ENCODE measurements at regions not wholly inside any gene's neighbourhood (a gene's known extent, or its start where the extent isn't known, plus 50 kb on each side); places are given as distances from the start of the nearest gene placed in this dataset.
A peak's percentile ranks its signal among the peaks of the same experiment; 100 is the strongest.

DNA sequence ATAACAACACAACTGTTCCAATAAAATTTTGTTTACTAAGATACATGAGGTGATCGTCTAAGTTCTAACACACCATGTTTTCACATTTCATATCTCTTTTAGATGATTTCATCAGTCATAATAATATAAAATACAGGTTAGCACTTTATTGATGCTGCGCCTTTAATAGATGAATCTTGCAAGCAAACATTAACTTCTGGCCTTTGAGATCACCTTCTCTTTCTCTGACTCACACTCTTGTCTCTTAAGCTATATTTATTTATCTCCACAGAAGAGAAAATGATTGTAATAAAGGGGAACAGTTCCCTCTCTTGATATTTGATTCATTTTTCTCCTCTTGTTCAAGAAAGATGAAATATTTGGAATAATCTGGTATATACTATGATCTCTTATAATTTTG is 603.3 kb upstream of the POU3F3 start:
- no peaks in the 10 kb centered on the region for H3K9me3 ChIP-seq (ENCODE audit: insufficient read depth, low read length)
- H3K36me3 ChIP-seq (ENCODE audit: insufficient read depth, insufficient read length, low read length) = no peaks in the 10 kb centered on the region
- H3K9ac ChIP-seq (ENCODE audit: insufficient read length, low read depth) = no peak overlapping the region
- H3K27me3 ChIP-seq (ENCODE audit: insufficient read depth, insufficient read length) = no peaks in the 10 kb centered on the region
- TF ChIP-seq SUZ12 (IDR thresholded peaks at IDR 0.05; ENCODE audit: extremely low read depth, insufficient read depth, insufficient read length) (no peak), ZNF274 (IDR thresholded peaks at IDR 0.05; ENCODE audit: low read depth, low read length) (no peak), YY1 (IDR thresholded peaks at IDR 0.05; ENCODE audit: insufficient read depth, insufficient read length) (no peak)
- no peak for DNase-seq (ENCODE audit: low read depth, low spot score)
- no peaks in the 10 kb centered on the region for H3K4me1 ChIP-seq (ENCODE audit: insufficient read depth, insufficient read length)
- H3K4me3 ChIP-seq (ENCODE audit: insufficient read length, low read depth) = no peak overlapping the region

DNA sequence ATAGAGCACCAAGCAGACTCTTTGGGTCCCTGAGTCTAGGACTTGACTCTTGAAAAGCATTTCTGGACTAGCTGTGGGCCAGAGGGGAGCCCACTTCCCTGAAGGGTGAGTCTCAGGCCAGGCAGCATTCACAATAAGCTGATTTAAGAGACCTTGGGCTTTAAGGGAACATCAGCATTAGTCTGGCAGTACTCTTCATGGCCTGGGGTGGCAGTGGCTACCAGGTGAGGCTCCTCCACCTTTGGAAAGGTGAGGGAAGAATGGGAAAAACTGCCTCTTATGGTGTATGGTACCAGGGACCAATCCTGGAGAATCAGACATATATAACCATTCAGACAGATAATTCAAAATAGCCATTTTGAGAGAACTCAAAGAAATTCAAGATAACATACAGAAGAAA is 599.9 kb upstream of the POU3F3 start:
- Histone ChIP-seq H3K4me1 (ENCODE audit: insufficient read depth, insufficient read length) (no peaks in the 10 kb centered on the region), H3K36me3 (ENCODE audit: insufficient read depth, insufficient read length, low read length) (no peaks in the 10 kb centered on the region), H3K9ac (ENCODE audit: insufficient read length, low read depth) (no peak overlapping the region), H3K27me3 (ENCODE audit: insufficient read depth, insufficient read length) (no peaks in the 10 kb centered on the region), H3K9me3 (ENCODE audit: insufficient read depth, low read length) (no peaks in the 10 kb centered on the region), H3K4me3 (ENCODE audit: insufficient read length, low read depth) (no peak overlapping the region)
- no peak for DNase-seq (ENCODE audit: low read depth, low spot score)
- TF ChIP-seq SUZ12 (IDR thresholded peaks at IDR 0.05; ENCODE audit: extremely low read depth, insufficient read depth, insufficient read length) = no peak
- no peak for TF ChIP-seq YY1 (IDR thresholded peaks at IDR 0.05; ENCODE audit: insufficient read depth, insufficient read length)
- TF ChIP-seq ZNF274 (IDR thresholded peaks at IDR 0.05; ENCODE audit: low read depth, low read length) = no peak

DNA sequence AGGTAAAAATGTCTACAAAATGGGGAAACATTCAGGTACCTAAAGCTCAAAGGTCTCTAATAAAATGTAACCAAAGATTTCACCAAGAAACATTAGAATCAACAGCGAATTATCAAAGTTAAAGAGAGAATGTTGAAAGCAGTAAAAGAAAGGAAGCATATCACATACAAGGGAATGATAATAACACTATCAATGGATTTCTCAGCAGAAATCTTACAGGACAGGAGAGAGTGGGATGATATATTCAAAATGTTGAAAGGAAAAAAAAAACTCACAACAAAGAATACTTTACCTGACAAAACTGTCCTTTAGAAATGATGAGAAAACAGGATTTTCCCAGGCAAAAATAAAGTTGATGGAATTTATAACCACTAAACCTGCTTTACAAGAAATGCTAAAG is 591.2 kb upstream of the POU3F3 start:
- H3K9me3 ChIP-seq (ENCODE audit: insufficient read depth, low read length) = peaks cover 13% of the 10 kb centered on the region
- no peaks in the 10 kb centered on the region for H3K4me1 ChIP-seq (ENCODE audit: insufficient read depth, insufficient read length)
- no peak overlapping the region for H3K4me3 ChIP-seq (ENCODE audit: insufficient read length, low read depth)
- no peaks in the 10 kb centered on the region for H3K27me3 ChIP-seq (ENCODE audit: insufficient read depth, insufficient read length)
- no peak overlapping the region for H3K9ac ChIP-seq (ENCODE audit: insufficient read length, low read depth)
- no peak for DNase-seq (ENCODE audit: low read depth, low spot score)
- no peaks in the 10 kb centered on the region for H3K36me3 ChIP-seq (ENCODE audit: insufficient read depth, insufficient read length, low read length)
- TF ChIP-seq SUZ12 (IDR thresholded peaks at IDR 0.05; ENCODE audit: extremely low read depth, insufficient read depth, insufficient read length) (no peak), YY1 (IDR thresholded peaks at IDR 0.05; ENCODE audit: insufficient read depth, insufficient read length) (no peak), ZNF274 (IDR thresholded peaks at IDR 0.05; ENCODE audit: low read depth, low read length) (no peak)

DNA sequence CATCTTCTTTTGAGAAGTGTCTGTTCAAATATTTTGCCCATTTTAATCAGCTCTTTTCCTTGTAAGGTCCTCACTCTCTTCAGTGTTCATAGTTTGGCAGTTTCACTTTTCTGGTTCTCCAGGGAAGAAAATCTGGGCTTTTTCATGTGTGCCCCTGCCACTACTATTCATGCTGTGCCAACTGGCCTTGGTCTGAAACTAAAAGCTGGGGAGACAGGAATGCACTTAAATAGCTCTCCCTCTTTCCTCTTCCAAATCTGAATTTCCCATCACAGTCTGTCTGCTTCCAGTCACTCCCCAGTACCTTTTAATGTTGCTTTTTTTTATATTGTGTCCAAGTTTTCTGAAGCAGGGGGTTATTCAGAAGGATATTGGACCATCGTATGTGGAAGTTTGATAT is 574.3 kb upstream of the POU3F3 start:
- Histone ChIP-seq H3K27me3 (ENCODE audit: insufficient read depth, insufficient read length) (no peaks in the 10 kb centered on the region), H3K36me3 (ENCODE audit: insufficient read depth, insufficient read length, low read length) (no peaks in the 10 kb centered on the region), H3K9ac (ENCODE audit: insufficient read length, low read depth) (no peak overlapping the region), H3K4me3 (ENCODE audit: insufficient read length, low read depth) (no peak overlapping the region), H3K9me3 (ENCODE audit: insufficient read depth, low read length) (no peaks in the 10 kb centered on the region), H3K4me1 (ENCODE audit: insufficient read depth, insufficient read length) (no peaks in the 10 kb centered on the region)
- TF ChIP-seq SUZ12 (IDR thresholded peaks at IDR 0.05; ENCODE audit: extremely low read depth, insufficient read depth, insufficient read length) = no peak
- no peak for TF ChIP-seq ZNF274 (IDR thresholded peaks at IDR 0.05; ENCODE audit: low read depth, low read length)
- TF ChIP-seq YY1 (IDR thresholded peaks at IDR 0.05; ENCODE audit: insufficient read depth, insufficient read length) = no peak
- no peak for DNase-seq (ENCODE audit: low read depth, low spot score)

DNA sequence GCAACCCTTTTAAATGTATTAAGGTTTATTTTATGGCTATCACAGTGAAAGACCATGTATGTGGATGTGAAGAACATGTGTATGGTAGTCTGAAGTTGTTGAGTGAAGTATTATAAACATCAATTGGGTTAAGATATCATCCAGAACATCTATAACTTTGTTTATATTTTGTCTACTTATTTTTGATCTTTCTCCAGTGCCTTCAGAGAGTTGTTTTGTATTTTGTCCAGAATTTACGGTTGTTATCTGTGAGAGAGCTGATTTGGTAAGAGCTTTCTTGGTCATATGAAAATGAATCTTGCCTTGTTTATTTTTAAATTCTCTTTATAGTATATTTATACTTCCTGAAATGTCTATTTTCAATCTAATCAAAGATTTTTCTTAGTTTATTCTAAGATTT is 573.7 kb upstream of the POU3F3 start:
- no peak overlapping the region for H3K4me3 ChIP-seq (ENCODE audit: insufficient read length, low read depth)
- no peak for TF ChIP-seq SUZ12 (IDR thresholded peaks at IDR 0.05; ENCODE audit: extremely low read depth, insufficient read depth, insufficient read length)
- no peak for TF ChIP-seq YY1 (IDR thresholded peaks at IDR 0.05; ENCODE audit: insufficient read depth, insufficient read length)
- TF ChIP-seq ZNF274 (IDR thresholded peaks at IDR 0.05; ENCODE audit: low read depth, low read length) = no peak

DNA sequence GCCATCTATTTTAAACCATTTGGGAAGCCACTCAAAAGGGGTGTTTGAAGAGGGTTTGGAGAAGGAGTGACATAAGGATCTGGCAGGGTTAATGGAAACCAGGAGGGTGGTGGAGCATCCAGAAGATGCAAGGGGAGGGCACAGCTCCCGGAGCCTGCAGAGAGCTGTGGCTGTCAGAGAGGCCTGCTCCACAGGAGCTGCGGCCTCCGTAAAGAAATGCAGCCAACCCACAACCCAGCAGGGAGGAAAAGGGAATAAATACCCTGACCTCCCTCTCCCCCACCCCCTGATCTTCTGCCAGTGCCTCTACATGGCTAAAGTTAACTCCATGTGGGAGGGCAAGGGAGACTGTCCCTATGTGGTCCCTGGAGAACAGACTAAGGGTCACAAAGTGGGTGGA is 567.1 kb upstream of the POU3F3 start:
- peak; percentile 55 for DNase-seq (ENCODE audit: low read depth, low spot score)
- no peaks in the 10 kb centered on the region for H3K4me1 ChIP-seq (ENCODE audit: insufficient read depth, insufficient read length)
- no peak overlapping the region for H3K4me3 ChIP-seq (ENCODE audit: insufficient read length, low read depth)
- H3K9ac ChIP-seq (ENCODE audit: insufficient read length, low read depth) = no peak overlapping the region
- no peaks in the 10 kb centered on the region for H3K27me3 ChIP-seq (ENCODE audit: insufficient read depth, insufficient read length)
- no peaks in the 10 kb centered on the region for H3K36me3 ChIP-seq (ENCODE audit: insufficient read depth, insufficient read length, low read length)
- no peak for TF ChIP-seq YY1 (IDR thresholded peaks at IDR 0.05; ENCODE audit: insufficient read depth, insufficient read length)
- TF ChIP-seq SUZ12 (IDR thresholded peaks at IDR 0.05; ENCODE audit: extremely low read depth, insufficient read depth, insufficient read length) = no peak
- TF ChIP-seq ZNF274 (IDR thresholded peaks at IDR 0.05; ENCODE audit: low read depth, low read length) = no peak
- H3K9me3 ChIP-seq (ENCODE audit: insufficient read depth, low read length) = no peaks in the 10 kb centered on the region

More for the DNA sequence above, 573.7 kb upstream of the POU3F3 start:
- no peak for DNase-seq (ENCODE audit: low read depth, low spot score)
- no peaks in the 10 kb centered on the region for H3K9me3 ChIP-seq (ENCODE audit: insufficient read depth, low read length)
- H3K4me1 ChIP-seq (ENCODE audit: insufficient read depth, insufficient read length) = no peaks in the 10 kb centered on the region
- H3K36me3 ChIP-seq (ENCODE audit: insufficient read depth, insufficient read length, low read length) = no peaks in the 10 kb centered on the region
- no peaks in the 10 kb centered on the region for H3K27me3 ChIP-seq (ENCODE audit: insufficient read depth, insufficient read length)
- no peak overlapping the region for H3K9ac ChIP-seq (ENCODE audit: insufficient read length, low read depth)

DNA sequence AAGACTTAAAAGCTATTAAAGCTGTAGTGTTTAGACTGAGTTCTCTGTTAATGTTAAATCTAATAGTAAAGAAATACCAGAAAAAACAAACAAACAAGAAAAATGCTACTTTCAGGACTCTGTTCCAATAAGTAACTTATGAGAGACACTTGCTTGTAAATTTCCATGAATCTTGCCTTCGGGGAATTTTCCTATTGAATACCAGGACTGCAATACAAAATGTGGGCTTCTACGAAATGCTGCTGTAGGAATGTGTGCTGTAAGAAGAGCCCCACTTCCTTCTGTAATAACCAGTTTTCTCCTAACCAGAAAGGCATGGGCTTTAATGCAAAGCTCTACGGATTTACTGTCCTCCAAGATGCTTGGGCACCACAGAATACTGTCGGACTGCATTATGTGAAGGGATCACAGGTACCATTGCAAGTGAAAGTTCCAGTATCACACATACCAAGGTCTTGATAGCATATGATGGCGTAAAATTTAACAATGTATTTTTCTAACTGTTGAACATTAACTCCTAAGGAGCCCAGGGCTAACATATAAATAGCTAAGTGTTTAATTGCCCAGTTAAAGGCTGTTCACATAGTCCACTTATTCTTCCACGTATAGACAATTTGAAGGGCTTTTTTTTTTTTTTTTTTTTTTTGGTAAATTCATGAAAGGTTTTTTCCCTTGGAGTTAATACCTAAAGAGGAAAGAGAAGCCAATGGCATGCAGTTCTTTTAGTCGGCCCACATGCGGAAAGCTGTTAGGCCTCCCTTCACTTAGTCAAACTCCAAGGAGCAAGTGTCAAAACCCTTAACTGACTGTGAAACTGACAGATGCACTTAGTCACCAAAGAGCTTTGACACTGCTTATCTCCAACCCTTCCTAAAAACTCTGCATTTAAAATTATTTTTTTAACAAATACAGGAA is 564.0 kb upstream of the POU3F3 start:
- Histone ChIP-seq H3K4me1 (ENCODE audit: insufficient read depth, insufficient read length) (no peaks in the 10 kb centered on the region), H3K4me3 (ENCODE audit: insufficient read length, low read depth) (no peak overlapping the region), H3K27me3 (ENCODE audit: insufficient read depth, insufficient read length) (no peaks in the 10 kb centered on the region), H3K9me3 (ENCODE audit: insufficient read depth, low read length) (no peaks in the 10 kb centered on the region), H3K9ac (ENCODE audit: insufficient read length, low read depth) (no peak overlapping the region), H3K36me3 (ENCODE audit: insufficient read depth, insufficient read length, low read length) (no peaks in the 10 kb centered on the region)
- TF ChIP-seq SUZ12 (IDR thresholded peaks at IDR 0.05; ENCODE audit: extremely low read depth, insufficient read depth, insufficient read length) = no peak
- TF ChIP-seq YY1 (IDR thresholded peaks at IDR 0.05; ENCODE audit: insufficient read depth, insufficient read length) = no peak
- TF ChIP-seq ZNF274 (IDR thresholded peaks at IDR 0.05; ENCODE audit: low read depth, low read length) = no peak
- no peak for DNase-seq (ENCODE audit: low read depth, low spot score)
